Large intestine (tissue), 3 donors: ENCODE measurements at regions not wholly inside any gene's neighbourhood (a gene's known extent, or its start where the extent isn't known, plus 50 kb on each side); places are given as distances from the start of the nearest gene placed in this dataset.

Experiments used
- DNase-seq, 2 donors: peaks; one replicate each; pipeline versions ENCODE4 v3.0.0 to v3.0.0-alpha.2; 2013
- H3K27ac ChIP-seq: one replicate; pipeline ENCODE4 v1.5.1; 2013; ENCODE audit warnings: low read length
- H3K27me3 ChIP-seq: 2 replicates; pipeline ENCODE4 v1.6.1; 2013; ENCODE audit warnings: low read length; ENCODE audit not compliant: control insufficient read depth, insufficient read depth
- H3K36me3 ChIP-seq: 2 replicates; pipeline ENCODE4 v1.6.1; 2013; ENCODE audit warnings: low read length; ENCODE audit not compliant: control insufficient read depth, insufficient read depth
- H3K4me1 ChIP-seq: one replicate; pipeline ENCODE4 v1.6.1; 2013; ENCODE audit warnings: low read length; ENCODE audit not compliant: control insufficient read depth, insufficient read depth
- H3K4me3 ChIP-seq: one replicate; pipeline ENCODE4 v1.5.1; 2013; ENCODE audit warnings: low read length
- H3K9me3 ChIP-seq: one replicate; pipeline ENCODE4 v1.6.1; 2013; ENCODE audit warnings: mild to moderate bottlenecking, low read depth, low read length, moderate library complexity; ENCODE audit not compliant: control insufficient read depth
- WGBS: methylation state at CpG from one replicate; pipeline ENCODE4 v1.1.5; 2013; ENCODE audit warnings: low lambda C conversion rate; ENCODE audit not compliant: insufficient coverage; 5-methylcytosine and 5-hydroxymethylcytosine counted together

DNA sequence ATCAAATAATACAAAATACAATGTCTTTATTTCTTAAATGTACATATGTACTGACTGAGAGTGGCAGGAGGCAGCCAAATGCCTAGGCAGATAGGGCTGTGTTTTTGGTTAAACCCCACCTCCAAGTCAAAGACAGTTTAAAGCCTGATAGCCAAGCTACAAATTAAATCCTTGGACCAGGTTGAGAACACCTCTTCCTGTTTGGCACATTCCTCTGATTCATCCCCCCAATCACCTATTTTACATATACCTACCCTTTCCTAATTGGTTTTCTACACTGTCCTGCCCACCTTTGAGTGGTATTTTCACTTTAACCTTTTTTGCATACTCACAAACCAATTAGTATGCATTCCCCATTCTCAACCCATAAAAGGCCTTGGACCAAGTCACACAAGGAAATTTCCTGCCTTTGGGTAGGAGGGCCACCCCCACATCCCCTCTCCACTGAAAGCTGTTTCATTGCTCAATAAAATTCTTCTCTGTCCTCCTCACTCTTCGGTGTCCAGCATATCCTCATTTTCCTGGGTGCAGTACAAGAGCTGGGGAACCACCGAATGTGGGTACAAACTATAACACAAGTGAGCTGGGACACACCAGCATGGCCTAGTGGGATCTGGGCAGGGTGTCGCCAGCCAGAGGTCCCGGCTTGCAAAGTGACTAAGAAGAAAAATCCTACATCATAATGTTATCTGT, 149.1 kb downstream of the UBE2E3 start:
- Histone ChIP-seq H3K27me3 (no peaks in the 10 kb centered on the region), H3K27ac (no peak overlapping the region), H3K4me3 (no peak overlapping the region), H3K4me1 (no peaks in the 10 kb centered on the region), H3K9me3 (no peaks in the 10 kb centered on the region), H3K36me3 (no peaks in the 10 kb centered on the region)
- no peak for DNase-seq
- WGBS = no CpG with 5 or more reads among the region's 4 CpGs

DNA sequence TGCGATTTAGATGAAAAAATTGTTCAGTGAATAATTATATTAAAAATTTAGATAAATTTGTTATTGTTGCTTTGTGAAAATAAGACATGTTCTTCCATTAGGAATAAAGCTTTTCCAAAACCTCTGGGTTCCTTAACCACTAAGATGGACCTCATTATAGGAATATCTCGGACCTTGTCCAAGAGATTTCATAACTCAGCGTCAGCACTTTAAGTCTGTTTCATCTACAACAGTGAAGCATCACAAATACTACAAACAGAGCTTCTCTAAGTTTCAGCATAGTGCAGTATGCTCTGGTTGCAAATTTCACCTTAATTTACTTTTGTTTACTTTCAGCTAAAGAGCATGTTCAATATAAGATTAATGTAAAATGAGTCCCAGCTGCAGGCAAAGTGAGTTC, 150.3 kb downstream of the UBE2E3 start:
- no peaks in the 10 kb centered on the region for H3K9me3 ChIP-seq
- DNase-seq = no peak
- 100% methylated on average over 1 of the region's 3 CpGs for WGBS
- no peaks in the 10 kb centered on the region for H3K36me3 ChIP-seq
- no peak overlapping the region for H3K27ac ChIP-seq
- H3K4me1 ChIP-seq = no peaks in the 10 kb centered on the region
- no peaks in the 10 kb centered on the region for H3K27me3 ChIP-seq
- H3K4me3 ChIP-seq = no peak overlapping the region

DNA sequence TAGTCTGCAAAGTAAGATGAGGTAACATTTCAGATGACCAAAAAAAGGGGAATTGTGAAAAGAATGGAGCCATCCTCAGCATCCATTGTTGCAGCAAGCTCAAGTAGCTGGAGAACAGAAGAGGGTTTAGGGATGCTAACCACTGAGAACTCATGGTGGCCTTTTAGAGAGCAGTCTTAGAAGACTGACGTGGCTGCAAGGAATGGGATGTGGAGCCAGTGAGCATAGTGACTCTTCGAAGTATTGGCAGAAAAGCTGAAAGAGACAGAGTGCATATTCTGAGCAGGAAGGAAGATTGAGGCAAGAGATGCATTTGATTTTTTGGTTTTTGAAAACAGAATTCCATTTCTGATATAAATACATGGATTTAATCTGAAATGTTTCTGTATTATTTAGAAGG, 151.2 kb downstream of the UBE2E3 start:
- H3K27ac ChIP-seq = no peak overlapping the region
- no peaks in the 10 kb centered on the region for H3K9me3 ChIP-seq
- no peak overlapping the region for H3K4me3 ChIP-seq
- no peaks in the 10 kb centered on the region for H3K4me1 ChIP-seq
- H3K36me3 ChIP-seq = no peaks in the 10 kb centered on the region
- no peaks in the 10 kb centered on the region for H3K27me3 ChIP-seq
- WGBS = 90% methylated on average over 2 of the region's 2 CpGs
- no peak for DNase-seq

DNA sequence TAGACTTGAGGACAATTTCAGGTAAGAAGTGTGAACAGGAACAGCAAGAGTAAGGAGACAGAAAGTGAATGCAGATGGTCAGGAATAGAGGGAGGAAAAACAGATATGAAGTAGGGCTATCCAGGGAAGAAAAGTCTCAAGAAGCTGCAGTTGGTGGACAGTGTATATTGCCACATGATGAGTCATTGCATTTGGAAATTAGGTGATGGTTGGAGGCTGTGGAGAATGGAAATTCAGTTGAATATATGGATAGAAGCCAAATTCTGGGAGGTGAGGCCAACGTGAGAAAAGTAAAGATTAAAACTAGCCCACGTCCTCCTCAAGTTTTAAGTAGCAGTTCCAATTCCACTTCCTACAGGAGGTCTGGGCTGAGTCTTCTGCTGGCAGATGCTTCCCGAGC, 158.4 kb downstream of the UBE2E3 start:
- H3K36me3 ChIP-seq = no peaks in the 10 kb centered on the region
- no peaks in the 10 kb centered on the region for H3K4me1 ChIP-seq
- no peaks in the 10 kb centered on the region for H3K27me3 ChIP-seq
- WGBS = no CpG with 5 or more reads among the region's 3 CpGs
- DNase-seq = no peak
- no peaks in the 10 kb centered on the region for H3K9me3 ChIP-seq
- H3K27ac ChIP-seq = no peak overlapping the region
- H3K4me3 ChIP-seq = no peak overlapping the region

DNA sequence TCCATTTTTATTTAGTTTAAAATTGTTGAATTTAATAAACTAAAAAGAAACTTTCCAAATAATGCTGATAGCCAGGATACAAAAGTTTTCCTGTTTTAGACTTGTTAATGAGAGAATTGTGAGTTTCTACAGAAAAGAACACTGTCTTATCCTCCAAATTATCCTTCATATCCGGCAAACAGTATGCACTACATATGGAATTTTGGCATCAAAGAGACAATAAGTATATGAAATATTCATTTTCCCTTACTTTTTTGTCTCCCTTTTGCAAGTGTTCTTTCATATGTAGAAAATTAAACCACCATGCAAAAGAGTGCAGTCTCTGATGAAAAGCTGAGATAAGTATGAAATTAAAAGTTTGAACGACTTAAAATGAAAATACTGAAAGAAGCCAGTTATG, 159.4 kb downstream of the UBE2E3 start:
- DNase-seq = no peak
- H3K4me1 ChIP-seq = no peaks in the 10 kb centered on the region
- H3K36me3 ChIP-seq = no peaks in the 10 kb centered on the region
- H3K9me3 ChIP-seq = no peaks in the 10 kb centered on the region
- WGBS = no CpG with 5 or more reads among the region's 2 CpGs
- no peak overlapping the region for H3K4me3 ChIP-seq
- no peak overlapping the region for H3K27ac ChIP-seq
- H3K27me3 ChIP-seq = no peaks in the 10 kb centered on the region

DNA sequence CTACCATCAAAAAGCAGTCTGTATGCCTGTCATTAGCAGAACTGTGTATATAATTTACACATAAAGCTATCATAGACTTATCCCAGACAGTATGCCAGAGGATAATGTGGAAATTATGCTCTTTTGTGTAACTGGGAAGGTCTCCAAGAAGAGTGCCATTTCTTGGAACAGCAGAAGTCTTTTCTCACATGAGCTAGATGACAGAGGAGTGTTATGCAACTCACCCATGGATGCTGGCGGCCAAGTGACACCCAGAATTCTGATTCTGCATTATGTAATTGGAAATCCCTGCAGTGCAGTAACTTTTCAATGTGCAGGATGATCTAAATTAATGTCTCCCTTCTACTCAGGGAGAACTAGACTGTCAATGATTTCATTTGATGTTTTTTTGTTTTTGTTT, 160.0 kb downstream of the UBE2E3 start:
- H3K4me3 ChIP-seq = no peak overlapping the region
- H3K9me3 ChIP-seq = no peaks in the 10 kb centered on the region
- no peak overlapping the region for H3K27ac ChIP-seq
- no peak for DNase-seq
- no peaks in the 10 kb centered on the region for H3K36me3 ChIP-seq
- no peaks in the 10 kb centered on the region for H3K27me3 ChIP-seq
- H3K4me1 ChIP-seq = no peaks in the 10 kb centered on the region
- no CpG with 5 or more reads among the region's 1 CpG for WGBS

DNA sequence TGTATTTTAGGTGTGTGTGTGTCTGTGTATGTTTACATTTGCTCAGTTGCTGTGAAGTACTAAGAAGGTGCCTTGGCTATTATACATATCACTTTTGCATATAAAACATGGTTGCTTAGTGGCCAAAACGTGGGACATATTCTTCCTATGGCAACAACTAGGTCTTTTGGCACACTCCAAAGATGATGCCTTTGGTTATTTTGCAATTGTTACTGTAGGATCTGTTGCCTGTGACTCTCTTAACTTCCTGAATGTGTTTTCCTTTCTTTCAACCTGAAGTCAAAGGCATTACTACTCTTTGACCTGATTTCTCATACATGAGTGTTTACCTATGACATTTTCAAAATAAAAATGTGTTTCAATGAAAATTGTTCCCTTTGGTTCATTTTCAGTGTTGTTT, 160.5 kb downstream of the UBE2E3 start:
- Histone ChIP-seq H3K4me1 (no peaks in the 10 kb centered on the region), H3K9me3 (no peaks in the 10 kb centered on the region), H3K36me3 (no peaks in the 10 kb centered on the region), H3K27me3 (no peaks in the 10 kb centered on the region), H3K4me3 (no peak overlapping the region), H3K27ac (no peak overlapping the region)
- no peak for DNase-seq
- WGBS = 50% methylated on average over 1 of the region's 1 CpG

DNA sequence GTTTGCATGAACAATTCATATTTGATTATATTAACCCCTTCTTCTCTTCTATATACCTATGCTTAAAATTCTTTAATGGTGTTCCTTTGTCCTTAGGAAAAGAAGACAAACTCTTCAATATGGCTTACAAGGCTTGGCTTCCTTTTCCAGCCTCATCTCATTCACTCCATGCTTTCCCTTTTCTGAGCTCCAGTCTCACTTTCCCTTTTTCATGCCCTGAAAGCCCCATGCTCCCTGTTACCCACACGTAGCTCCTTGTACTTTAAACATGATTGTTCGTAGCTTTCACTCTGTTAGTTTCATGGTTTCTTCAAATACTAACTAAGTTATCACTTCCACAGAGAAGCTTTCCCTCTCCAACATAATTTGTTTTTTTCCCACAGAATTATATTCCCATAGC, 161.3 kb downstream of the UBE2E3 start:
- no peak for DNase-seq
- Histone ChIP-seq H3K9me3 (no peaks in the 10 kb centered on the region), H3K27ac (no peak overlapping the region), H3K4me3 (no peak overlapping the region), H3K36me3 (no peaks in the 10 kb centered on the region), H3K27me3 (no peaks in the 10 kb centered on the region), H3K4me1 (no peaks in the 10 kb centered on the region)
- WGBS = 72% methylated on average over 2 of the region's 2 CpGs

DNA sequence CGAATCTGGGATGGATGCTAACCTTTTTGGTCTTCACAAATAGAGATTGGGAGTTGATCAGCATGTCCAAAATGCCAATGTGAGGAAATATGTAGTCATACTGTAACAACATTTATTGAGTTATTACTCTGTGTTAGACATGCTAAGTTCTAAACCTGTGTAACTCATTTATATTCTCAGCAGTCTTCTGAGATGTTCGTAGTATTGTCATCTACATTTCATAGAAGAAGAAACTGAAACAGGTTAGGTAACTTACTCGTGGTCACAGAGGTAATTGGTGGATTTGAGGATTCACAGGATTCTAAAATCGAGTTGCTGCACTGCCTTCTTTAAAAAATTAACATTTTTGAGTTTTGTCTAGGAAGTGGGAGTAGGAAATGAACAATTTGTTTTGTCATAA, 162.1 kb downstream of the UBE2E3 start:
- 94% methylated on average over 2 of the region's 4 CpGs for WGBS
- DNase-seq = no peak
- Histone ChIP-seq H3K27me3 (no peaks in the 10 kb centered on the region), H3K36me3 (no peaks in the 10 kb centered on the region), H3K4me3 (no peak overlapping the region), H3K27ac (no peak overlapping the region), H3K4me1 (no peaks in the 10 kb centered on the region), H3K9me3 (no peaks in the 10 kb centered on the region)

DNA sequence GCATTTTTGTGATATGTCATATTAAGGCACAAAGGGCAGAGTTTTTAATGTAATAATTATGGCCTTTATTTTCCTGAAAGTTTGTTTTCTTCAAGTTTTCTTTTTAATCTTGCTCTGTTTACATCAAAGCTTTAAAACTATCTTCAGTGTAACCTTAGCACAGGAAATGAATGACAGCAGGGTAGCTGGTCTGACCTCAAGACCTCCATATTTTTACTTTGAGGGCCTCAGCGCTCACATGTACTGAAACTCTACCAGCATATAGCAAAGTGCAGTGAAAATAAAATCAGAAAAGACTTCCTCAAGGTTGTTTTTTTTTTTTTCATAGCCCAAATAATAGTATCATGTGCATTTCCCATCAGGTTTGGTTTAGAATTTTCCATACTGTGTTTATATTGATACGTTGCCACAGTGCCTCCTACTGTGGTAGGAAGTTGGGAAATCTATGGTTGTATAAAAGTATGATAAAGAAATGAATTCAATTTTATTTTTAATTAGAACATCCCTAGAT, 163.4 kb downstream of the UBE2E3 start:
- Histone ChIP-seq H3K27me3 (no peaks in the 10 kb centered on the region), H3K4me1 (no peaks in the 10 kb centered on the region), H3K36me3 (no peaks in the 10 kb centered on the region), H3K9me3 (no peaks in the 10 kb centered on the region), H3K27ac (no peak overlapping the region), H3K4me3 (no peak overlapping the region)
- no CpG with 5 or more reads among the region's 2 CpGs for whole genome bisulfite sequencing
- no peak for DNase-seq

DNA sequence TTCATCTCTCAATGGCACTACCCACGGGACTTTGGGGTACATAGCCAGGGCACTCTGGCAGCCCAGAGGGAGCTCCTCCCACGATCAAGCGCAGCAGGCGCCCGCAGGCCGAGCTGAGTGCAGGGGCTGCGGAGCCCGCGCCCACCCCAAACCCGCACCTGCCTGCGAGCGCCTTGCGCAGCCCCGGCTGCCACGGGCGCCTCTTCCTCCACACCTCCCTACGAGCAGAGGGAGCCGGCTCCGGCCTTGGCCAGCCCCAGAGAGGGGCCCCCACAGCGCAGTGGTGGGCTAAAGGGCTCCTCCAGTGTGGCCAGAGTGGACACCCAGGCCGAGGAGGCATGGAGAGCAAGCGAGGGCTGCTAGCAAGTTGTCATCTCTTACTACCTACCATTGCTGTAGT, 165.2 kb downstream of the UBE2E3 start:
- WGBS = no CpG with 5 or more reads among the region's 22 CpGs
- no peaks in the 10 kb centered on the region for H3K36me3 ChIP-seq
- no peak overlapping the region for H3K4me3 ChIP-seq
- no peaks in the 10 kb centered on the region for H3K27me3 ChIP-seq
- no peak overlapping the region for H3K27ac ChIP-seq
- DNase-seq = no peak
- no peaks in the 10 kb centered on the region for H3K9me3 ChIP-seq
- no peaks in the 10 kb centered on the region for H3K4me1 ChIP-seq
